ENCODE measurements at regions not wholly inside any gene's neighbourhood (a gene's known extent, or its start where the extent isn't known, plus 50 kb on each side); places are given as distances from the start of the nearest gene placed in this dataset.

DNA sequence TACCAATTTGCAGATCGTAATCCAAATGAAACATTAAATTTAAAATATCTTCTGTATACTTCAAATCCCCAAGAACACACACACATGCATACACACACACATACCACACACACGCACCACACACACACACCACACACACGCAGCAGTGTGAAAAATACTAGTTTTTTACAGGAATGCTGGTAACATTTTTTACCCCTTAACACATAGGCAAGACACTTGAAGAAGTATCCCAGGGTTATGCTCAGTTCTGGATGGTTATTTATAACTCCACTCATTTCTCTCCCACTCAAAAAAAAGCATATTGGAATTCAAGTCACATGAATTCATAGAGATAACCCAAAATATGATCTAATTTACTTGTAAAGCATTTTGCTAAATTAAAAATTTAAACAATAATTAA is 325.5 kb upstream of the SLC7A11 start:
- in situ Hi-C loops (cut with MboI; ENCODE audit: low pct_unique_long_range_greater_than_20kb, low sequenced_read_pairs) = no loop called here
- DNase-seq = no peak

GRCh38 chr4:138565576-138565975 is 323.4 kb upstream of the SLC7A11 start:
- no peak for DNase-seq
- in situ Hi-C loops (cut with MboI; ENCODE audit: low pct_unique_long_range_greater_than_20kb, low sequenced_read_pairs) = no loop called here

DNA sequence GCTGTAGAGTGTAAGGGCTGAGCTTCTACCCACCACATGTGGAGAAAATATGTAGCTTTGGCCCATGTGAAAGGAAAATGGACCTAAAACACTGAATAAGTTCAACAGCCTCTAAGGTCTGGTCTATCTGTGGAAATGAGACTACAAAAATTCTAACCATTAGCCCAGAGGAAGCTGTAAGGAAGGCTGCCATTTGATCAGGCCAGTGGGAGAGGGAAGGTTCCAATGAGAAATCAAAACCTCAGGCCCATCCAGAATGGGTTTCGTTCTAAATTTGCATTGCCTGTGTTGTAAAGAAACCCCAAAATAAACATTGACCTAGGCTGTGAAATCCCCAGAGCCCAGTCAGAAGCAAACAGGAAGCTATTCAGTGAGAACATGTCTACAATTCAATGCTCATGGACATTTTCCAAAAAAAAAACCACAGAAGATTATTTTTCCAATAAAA is 320.4 kb upstream of the SLC7A11 start:
- DNase-seq = no peak
- in situ Hi-C loops (cut with MboI; ENCODE audit: low pct_unique_long_range_greater_than_20kb, low sequenced_read_pairs) = no loop called here

DNA sequence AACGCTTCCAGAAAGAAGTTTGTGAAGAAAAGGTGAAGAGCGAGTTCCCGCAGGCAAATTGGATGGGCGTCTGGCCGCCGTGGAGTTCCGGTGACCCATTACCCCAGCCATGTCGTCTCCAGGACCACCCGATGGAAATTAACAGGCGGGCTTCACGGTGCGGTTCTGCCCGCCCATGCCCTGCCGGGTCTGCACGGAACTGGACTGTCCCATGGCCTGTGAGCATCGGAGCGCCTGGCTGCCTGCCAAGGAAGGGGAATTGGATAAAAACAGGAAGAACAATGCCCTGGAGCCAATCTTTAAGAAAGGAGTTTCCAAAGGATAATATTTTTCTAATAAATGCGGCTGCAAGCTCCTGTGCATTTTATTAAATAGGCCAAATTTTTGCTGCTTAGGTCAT is 319.8 kb upstream of the SLC7A11 start:
- no peak for DNase-seq
- in situ Hi-C loops (cut with MboI; ENCODE audit: low pct_unique_long_range_greater_than_20kb, low sequenced_read_pairs) = no loop called here

DNA sequence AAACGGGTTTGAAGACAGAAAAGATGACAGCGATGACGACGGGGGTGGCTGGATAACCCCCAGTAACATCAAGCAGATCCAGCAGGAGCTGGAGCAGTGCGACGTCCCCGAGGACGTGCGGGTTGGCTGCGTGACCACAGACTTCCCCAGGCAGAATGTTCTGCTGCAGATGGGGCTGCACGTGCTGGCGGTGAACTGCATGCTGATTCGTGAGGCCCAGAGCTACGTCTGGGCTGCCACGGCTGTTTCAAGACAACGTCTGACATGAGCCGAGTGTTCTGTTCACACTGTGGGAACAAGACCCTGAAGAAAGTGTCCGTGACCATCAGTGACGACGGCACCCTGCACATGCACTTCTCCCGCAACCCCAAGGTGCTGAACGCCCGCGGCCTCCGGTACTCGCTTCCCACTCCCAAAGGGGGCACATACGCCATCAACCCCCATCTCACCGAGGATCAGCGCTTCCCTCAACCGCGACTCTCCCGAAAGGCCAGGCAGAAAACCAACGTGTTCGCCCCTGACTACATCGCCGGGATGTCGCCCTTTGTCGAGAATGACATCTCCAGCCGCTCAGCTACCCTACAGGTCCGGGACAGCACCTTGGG is 319.2 kb upstream of the SLC7A11 start:
- in situ Hi-C loops (cut with MboI; ENCODE audit: low pct_unique_long_range_greater_than_20kb, low sequenced_read_pairs) = no loop called here
- no peak for DNase-seq

- DNase-seq = no peak
- in situ Hi-C loops (cut with MboI; ENCODE audit: low pct_unique_long_range_greater_than_20kb, low sequenced_read_pairs) = no loop called here
Observed at GRCh38 chr4:138560448-138560847, 318.3 kb upstream of the SLC7A11 start.

GRCh38 chr4:138558886-138559285 is 316.7 kb upstream of the SLC7A11 start:
- DNase-seq = no peak
- in situ Hi-C loops (cut with MboI; ENCODE audit: low pct_unique_long_range_greater_than_20kb, low sequenced_read_pairs) = no loop called here

DNA sequence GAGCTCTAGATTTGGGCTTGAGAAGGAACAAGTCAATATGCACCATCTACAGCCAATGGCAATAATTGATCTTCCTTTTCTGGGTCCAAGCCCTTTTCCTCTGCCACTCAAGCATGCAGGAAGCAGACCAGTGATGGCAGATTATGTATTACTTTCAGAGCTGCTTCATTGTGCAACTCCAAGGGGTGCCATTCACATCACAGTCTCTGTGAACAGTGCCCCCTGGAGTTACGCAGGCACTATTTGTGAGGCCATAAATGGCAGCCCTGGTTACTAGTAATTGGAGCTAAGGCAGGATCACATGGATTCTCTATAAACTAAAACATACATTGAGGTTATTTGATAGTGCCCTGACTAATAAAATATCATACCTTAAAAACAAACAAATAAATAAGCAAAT is 313.4 kb upstream of the SLC7A11 start:
- in situ Hi-C loops (cut with MboI; ENCODE audit: low pct_unique_long_range_greater_than_20kb, low sequenced_read_pairs) = no loop called here
- DNase-seq = peak; percentile 24

DNA sequence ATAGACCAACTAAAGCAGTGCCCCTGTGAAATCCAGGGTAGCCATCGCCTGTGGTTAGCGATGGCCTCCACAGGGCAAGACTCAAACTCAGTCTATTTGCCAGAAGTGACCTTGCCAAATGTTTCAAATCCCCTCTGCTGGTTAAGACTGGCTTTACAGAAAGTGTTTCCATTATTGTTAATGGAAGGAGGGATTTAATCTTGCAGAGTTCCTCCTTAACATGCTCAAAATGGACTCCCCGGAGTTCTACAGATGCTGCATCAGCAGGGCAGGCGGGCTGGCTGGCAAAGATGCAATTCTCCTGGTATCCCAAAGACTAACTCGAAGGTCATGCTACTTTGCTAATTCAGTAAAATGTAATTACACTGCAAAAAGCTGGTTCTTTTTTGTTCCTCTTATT is 313.0 kb upstream of the SLC7A11 start:
- no peak for DNase-seq
- in situ Hi-C loops (cut with MboI; ENCODE audit: low pct_unique_long_range_greater_than_20kb, low sequenced_read_pairs) = no loop called here

DNA sequence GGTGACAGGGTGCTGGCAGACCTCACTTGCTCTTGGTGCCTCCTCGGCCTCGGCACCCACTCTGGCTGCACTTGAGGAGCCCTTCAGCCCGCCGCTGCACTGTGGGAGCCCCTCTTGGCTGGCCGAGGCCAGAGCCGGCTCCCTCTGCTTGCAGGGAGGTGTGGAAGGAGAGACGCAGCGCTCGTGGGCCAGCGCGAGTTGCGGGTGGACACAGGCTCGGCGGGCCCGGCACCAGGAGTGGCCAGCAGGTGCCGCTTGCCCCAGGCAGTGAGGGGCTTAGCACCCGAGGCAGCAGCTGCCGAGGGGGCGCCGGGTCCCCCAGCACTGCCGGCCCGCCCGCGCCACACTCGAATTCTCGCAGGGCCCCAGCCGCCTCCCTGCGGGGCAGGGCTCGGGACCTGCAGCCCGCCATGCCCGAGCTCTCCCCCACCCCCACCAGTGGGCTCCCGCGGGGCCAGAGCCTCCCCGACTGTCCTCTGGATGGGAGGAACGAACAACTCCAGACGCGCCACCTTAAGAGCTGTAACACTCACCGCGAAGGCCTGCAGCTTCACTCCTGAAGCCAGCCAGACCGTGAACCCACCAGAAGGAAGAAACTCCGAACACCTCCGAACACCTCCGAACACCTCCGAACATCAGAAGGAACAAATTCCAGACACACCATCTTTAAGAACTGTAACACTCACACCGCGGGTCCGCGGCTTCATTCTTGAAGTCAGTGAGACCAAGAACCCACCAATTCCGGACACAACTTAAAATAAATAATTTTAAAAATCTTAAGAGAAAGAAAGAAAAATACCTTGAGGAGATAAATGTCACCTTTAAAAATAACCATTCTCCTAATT is 311.1 kb upstream of the SLC7A11 start:
- in situ Hi-C loops (cut with MboI; ENCODE audit: low pct_unique_long_range_greater_than_20kb, low sequenced_read_pairs) = no loop called here
- no peak for DNase-seq

DNA sequence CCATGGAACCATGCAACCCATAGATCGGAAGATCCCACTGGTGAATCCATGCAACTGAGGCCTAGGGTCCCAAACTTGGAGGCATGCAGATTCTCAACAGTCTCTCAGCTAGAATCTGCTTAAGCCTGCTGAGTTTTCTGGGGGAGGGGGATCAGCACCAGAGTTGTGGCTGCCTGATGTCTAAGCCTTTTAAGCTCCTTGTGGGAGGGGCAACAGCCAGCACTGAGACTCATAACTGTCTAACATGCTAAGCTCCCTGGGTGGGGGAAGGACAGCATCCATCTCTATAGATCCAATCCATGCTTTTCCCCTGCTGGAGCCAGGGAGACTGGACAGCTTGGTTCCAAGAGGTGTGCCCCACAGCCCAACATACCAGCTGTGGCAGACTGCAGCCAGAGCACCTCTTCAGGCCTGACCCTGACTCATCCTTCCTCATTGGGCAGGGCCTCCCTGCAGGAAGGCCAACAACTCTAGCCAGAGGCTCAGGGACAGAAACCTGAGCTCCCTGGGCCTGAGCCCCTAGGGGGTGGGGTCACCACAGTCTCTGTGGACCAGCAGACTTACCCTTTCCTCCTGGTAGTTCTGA is 300.1 kb upstream of the SLC7A11 start:
- in situ Hi-C loops (cut with MboI; ENCODE audit: low pct_unique_long_range_greater_than_20kb, low sequenced_read_pairs) = no loop called here
- DNase-seq = no peak

GRCh38 chr4:138540056-138540800 is 298.1 kb upstream of the SLC7A11 start:
- no peak for DNase-seq
- in situ Hi-C loops (cut with MboI; ENCODE audit: low pct_unique_long_range_greater_than_20kb, low sequenced_read_pairs) = no loop called here

DNA sequence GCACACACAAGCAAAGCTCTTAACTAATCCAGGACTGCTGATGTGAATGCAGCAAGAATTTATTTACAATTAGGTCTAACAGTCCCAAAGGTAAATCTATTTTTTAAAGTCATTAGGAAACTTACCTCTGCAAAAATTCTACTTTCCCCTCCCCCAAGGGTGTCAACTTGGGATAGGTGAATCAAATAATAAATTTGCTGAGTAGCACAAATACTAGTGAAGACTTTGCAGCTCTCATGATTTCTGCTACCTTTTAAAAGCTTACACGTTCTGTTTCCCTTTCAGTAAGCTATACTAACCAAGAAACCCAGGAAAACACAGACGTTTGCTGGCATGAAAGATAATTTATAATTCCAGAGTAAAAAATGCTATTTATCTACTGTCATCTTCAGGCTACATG is 296.6 kb upstream of the SLC7A11 start:
- DNase-seq = no peak
- in situ Hi-C loops (cut with MboI; ENCODE audit: low pct_unique_long_range_greater_than_20kb, low sequenced_read_pairs) = no loop called here

DNA sequence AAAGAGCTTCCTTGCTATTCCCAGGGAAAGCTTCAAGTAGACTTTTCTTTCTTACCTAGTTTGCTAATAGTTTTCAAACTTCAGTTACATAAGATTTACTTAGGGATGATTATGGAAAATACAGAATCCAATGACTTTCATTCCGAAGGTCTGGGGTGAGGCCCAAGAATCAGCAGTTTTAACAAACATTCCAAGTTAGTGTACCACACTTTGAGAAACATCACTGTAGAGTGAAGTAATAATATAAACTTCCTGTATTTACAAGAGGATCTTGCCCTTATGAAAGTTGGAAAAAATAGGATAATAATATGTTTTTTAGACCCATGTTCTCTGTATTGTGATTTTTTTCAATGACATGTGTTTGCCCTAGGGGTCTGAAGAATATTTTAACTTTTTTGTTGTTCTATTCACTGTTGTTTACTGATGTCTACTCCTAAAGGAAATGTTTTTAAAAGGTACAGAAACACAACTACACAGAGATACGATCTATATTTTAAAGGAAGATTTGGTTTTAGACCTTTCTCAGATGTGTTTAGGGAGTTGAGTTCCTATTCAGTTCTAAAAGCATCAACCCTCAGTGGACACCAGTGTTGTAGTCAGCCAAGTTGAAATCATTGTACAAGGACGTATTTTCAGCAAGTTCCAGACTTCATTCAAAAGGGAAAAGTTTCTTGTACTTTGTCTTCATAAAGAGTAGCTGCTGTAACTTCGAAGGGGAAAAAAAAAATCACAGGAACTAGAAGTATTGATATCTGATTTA is 295.8 kb upstream of the SLC7A11 start:
- no peak for DNase-seq
- in situ Hi-C loops (cut with MboI; ENCODE audit: low pct_unique_long_range_greater_than_20kb, low sequenced_read_pairs) = no loop called here

DNA sequence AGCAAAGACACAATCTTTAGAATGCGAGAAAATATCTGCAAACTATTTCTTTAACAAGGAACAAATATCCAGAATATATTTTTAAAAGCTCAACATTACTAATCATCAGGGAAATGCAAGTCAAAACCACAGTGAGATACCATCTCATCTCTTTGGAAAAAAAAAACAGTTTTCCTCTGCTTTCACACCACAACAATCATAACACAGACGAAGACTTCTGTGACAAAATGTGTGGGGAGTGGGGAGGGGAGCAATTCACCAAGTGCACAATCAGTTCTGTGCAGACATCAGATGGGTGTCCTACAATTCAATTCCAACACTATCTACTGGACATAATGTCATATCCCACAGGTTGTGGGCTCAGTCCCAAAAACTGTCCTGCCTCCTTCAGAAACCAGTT is 293.2 kb upstream of the SLC7A11 start:
- DNase-seq = no peak
- in situ Hi-C loops (cut with MboI; ENCODE audit: low pct_unique_long_range_greater_than_20kb, low sequenced_read_pairs) = no loop called here

DNA sequence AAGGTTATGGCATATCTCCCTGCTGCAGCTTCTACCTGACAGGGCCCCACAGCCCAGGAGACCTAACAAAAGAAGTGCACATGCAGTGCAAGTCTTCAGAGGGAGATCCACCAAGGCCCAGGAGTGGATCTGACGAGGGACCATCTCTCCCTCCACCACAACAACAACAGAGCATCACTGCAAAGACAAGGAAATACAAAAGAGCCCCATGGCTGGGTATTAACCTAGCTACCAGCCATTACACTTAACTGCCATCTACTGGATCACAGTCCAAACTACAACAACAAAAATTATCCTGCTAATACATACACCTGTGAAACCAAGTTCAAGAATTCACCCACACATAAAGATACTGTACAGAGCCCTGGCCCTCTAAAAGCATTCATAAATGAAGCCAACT is 280.2 kb upstream of the SLC7A11 start:
- DNase-seq = peak; percentile 36
- in situ Hi-C loops (cut with MboI; ENCODE audit: low pct_unique_long_range_greater_than_20kb, low sequenced_read_pairs) = no loop called here

DNA sequence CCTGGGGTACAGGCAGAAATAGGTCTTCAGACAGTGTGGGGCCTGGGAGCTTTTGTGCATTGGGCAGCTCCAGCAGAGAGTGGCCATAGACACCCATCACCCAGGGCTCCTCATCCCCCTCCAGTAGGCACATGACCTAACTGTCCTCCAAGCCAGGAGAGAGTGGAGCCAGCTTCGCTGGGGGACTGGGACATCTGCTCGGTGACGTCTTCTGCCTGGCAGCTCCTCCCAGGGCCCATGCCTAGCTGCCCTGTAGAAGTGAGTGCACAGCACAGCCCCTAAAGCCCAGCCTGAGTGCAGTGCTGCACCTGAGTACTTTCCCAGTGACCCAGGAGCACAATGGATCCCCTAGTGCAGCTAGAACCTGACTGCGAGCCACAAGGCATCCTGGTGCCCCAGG is 279.7 kb upstream of the SLC7A11 start:
- DNase-seq = no peak
- in situ Hi-C loops (cut with MboI; ENCODE audit: low pct_unique_long_range_greater_than_20kb, low sequenced_read_pairs) = no loop called here

- in situ Hi-C loops (cut with MboI; ENCODE audit: low pct_unique_long_range_greater_than_20kb, low sequenced_read_pairs) = no loop called here
- DNase-seq = no peak
Observed at GRCh38 chr4:138519436-138519835, 277.3 kb upstream of the SLC7A11 start.

DNA sequence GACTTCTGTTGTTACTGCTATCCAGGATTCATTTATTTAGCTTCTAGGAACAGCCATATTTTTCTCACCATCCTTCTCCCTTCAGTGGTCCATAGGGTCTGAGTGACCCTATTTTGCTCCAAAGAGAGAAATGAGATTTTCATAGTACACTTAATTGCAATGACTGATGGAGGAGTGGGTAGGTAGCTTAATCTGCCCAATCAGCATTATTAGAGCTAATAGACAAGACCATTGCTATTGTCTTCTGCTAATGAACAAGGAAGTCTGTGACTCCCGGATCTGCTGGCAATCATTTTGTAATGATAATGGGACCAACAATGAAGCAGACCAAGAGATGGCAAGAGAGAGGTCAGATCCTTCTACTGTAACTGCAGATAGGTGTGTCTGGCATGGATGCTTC is 271.4 kb upstream of the SLC7A11 start:
- no peak for DNase-seq
- in situ Hi-C loops (cut with MboI; ENCODE audit: low pct_unique_long_range_greater_than_20kb, low sequenced_read_pairs) = no loop called here
